Activated CD4-positive, alpha-beta T cell treated with anti-CD3 and anti-CD28 coated beads for 36 hours (primary cell): ENCODE measurements at regions not wholly inside any gene's neighbourhood (a gene's known extent, or its start where the extent isn't known, plus 50 kb on each side); places are given as distances from the start of the nearest gene placed in this dataset.
"Not testable (repeated sequence)": the region's sequence is repeated elsewhere in the genome, so short reads cannot be mapped to it uniquely, and the experiment has no call there.

ENCODE experiments used
- ATAC-seq: fragments of 200-7000 bp; cut with Tn5 transposase; one replicate; pipeline ENCODE4 v1.10.0; 2021; ENCODE audit warnings: mild to moderate bottlenecking, moderate library complexity
- CTCF ChIA-PET: fragments of 350-600 bp; sonication (Branson Sonifier 250); formaldehyde crosslinking; loops from one replicate; lab custom pipeline; 2021; ENCODE audit warnings: antibody characterized with exemption; lab: Charles Lee
- POLR2A ChIA-PET: fragments of 350-600 bp; sonication (Branson Sonifier 250); formaldehyde crosslinking; loops from one replicate; lab custom pipeline; 2021; ENCODE audit warnings: antibody characterized with exemption, inconsistent platforms; lab: Charles Lee
- DNase-seq: peaks from one replicate; pipeline ENCODE4 v3.0.0-alpha.2; 2020
- H3K27ac Mint-ChIP-seq: one replicate; pipeline ENCODE4 v1.8.0; 2021; ENCODE audit warnings: mixed read lengths
- H3K27me3 Mint-ChIP-seq: one replicate; pipeline ENCODE4 v1.8.0; 2021; ENCODE audit warnings: mixed read lengths
- H3K36me3 Mint-ChIP-seq: one replicate; pipeline ENCODE4 v1.8.0; 2021; ENCODE audit warnings: low read depth, mixed read lengths
- H3K4me1 Mint-ChIP-seq: one replicate; pipeline ENCODE4 v1.8.0; 2021; ENCODE audit warnings: mixed read lengths
- H3K4me3 Mint-ChIP-seq: one replicate; pipeline ENCODE4 v1.8.0; 2021; ENCODE audit warnings: mild to moderate bottlenecking, moderate library complexity, mixed read lengths
- H3K9me3 Mint-ChIP-seq: one replicate; pipeline ENCODE4 v1.8.0; 2021; ENCODE audit warnings: low read depth, mixed read lengths
- intact Hi-C, 2 experiments: fragments of 100-400 bp; cut with DNase I in 1 of 2; cut with micrococcal nuclease in 1 of 2; formaldehyde crosslinking; loops; one replicate each; pipeline versions ENCODE4 v1.14.2 to v1.15.1; 2022 to 2024; cut with DNase I, micrococcal nuclease

DNA sequence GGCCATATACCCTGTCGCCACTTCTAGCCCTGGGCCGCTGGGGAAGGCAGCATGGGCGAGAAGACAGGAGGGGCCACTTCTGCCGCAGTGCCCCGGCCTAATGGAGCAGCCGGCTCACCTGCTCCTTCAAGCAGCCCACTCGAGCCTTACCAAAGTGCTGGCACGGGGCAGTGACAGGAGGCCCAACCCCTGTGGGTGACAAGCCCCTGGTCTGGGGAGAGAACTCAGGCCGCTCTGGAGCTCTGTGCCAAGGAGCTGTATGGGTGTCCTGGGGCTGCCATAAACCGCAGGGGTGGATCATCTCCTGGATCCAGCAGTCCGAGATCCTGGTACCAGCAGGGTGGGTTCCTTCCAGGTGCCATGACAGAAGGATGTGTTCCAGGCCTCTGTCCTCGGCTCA, 3029.0 kb upstream of the TEKT4 start:
- ATAC-seq, H3K4me1 Mint-ChIP-seq, intact Hi-C loops, H3K36me3 Mint-ChIP-seq, H3K4me3 Mint-ChIP-seq, DNase-seq, H3K27ac Mint-ChIP-seq, CTCF ChIA-PET, H3K9me3 Mint-ChIP-seq, POLR2A ChIA-PET: not testable (repeated sequence)
- H3K27me3 Mint-ChIP-seq = peaks cover 16% of the 10 kb centered on the region

- H3K9me3 Mint-ChIP-seq, ATAC-seq, intact Hi-C loops, H3K4me3 Mint-ChIP-seq, H3K4me1 Mint-ChIP-seq, H3K27ac Mint-ChIP-seq, POLR2A ChIA-PET, CTCF ChIA-PET, DNase-seq, H3K36me3 Mint-ChIP-seq: not testable (repeated sequence)
- peaks cover 16% of the 10 kb centered on the region for H3K27me3 Mint-ChIP-seq
Observed at GRCh38 chr2:91842913-91843312, 3028.3 kb upstream of the TEKT4 start.

- CTCF ChIA-PET, H3K4me3 Mint-ChIP-seq, intact Hi-C loops, H3K27ac Mint-ChIP-seq, ATAC-seq, H3K4me1 Mint-ChIP-seq, DNase-seq, POLR2A ChIA-PET, H3K9me3 Mint-ChIP-seq, H3K36me3 Mint-ChIP-seq: not testable (repeated sequence)
- H3K27me3 Mint-ChIP-seq = peaks cover 16% of the 10 kb centered on the region
Observed at GRCh38 chr2:91843723-91844450, 3027.3 kb upstream of the TEKT4 start.

DNA sequence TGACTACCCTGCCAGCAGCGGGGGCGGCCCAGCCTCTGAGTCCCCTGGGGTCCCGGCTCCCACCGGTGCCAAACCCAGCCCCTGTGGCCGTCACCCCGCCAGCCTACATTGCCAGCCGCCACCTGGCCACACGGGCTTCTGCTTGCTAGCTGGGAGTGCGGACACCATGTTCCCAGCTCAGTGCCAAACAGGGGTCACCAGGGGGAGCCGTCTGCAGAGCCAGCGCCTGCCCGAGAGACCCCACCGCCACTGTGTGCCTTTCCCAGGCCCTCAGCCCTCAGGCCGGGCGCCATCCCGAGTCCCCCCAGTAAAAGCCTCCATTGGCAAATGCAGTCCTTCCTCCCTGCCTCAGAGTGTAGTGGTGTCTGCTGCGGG, 3026.8 kb upstream of the TEKT4 start:
- ATAC-seq, DNase-seq, POLR2A ChIA-PET, H3K4me1 Mint-ChIP-seq, CTCF ChIA-PET, intact Hi-C loops, H3K9me3 Mint-ChIP-seq, H3K4me3 Mint-ChIP-seq, H3K36me3 Mint-ChIP-seq, H3K27ac Mint-ChIP-seq: not testable (repeated sequence)
- H3K27me3 Mint-ChIP-seq = peaks cover 16% of the 10 kb centered on the region

GRCh38 chr2:91846388-91846787, 3024.8 kb upstream of the TEKT4 start:
- DNase-seq, H3K9me3 Mint-ChIP-seq, H3K27me3 Mint-ChIP-seq, intact Hi-C loops, H3K27ac Mint-ChIP-seq, H3K4me1 Mint-ChIP-seq, ATAC-seq, H3K4me3 Mint-ChIP-seq, POLR2A ChIA-PET, H3K36me3 Mint-ChIP-seq, CTCF ChIA-PET: not testable (repeated sequence)

DNA sequence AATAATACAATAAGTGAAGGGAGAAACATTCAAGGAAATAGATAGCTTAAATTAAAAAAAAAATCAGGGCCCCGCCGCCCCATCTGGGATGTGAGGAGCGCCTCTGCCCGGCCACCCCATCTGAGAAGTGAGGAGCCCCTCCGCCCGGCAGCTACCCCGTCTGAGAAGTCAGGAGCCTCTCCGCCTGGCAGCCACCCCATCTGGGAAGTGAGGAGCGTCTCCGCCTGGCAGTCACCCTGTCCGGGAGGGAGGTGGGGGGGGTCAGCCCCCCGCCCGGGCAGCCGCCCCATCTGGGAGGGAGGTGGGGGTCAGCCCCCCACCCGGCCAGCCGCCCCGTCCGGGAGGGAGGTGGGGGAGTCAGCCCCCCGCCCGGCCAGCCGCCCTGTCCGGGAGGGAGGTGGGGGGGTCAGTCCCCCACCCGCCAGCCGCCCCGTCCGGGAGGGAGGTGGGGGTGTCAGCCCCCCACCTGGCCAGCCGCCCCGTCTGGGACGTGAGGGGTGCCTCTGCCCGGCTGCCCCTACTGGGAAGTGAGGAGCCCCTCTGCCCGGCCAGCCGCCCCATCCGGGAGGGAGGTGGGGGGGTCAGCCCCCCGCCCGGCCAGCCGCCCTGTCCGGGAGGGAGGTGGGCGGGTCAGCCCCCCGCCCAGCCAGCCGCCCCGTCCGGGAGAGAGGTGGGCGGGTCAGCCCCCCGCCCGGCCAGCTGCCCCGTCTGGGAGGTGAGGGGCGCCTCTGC, 3019.4 kb upstream of the TEKT4 start:
- intact Hi-C loops, CTCF ChIA-PET, ATAC-seq: not testable (repeated sequence)

DNA sequence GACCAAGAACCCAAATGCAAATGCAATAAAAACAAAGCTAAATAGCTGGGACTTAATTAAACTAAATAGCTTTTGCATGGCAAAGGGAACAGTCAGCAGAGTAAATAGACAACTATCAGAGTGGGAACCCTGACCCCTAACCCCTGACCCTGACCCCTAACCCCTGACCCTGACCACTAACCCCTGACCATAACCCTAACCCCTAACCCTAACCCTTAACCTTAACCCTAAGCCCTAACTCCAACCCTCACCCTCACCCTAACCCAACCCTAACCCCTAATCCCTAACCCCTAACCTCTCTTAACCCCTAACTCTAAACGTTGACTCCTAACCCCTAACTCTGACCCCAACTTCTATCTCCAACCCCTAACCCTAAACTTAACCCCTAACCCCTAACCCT, 3014.3 kb upstream of the TEKT4 start:
- H3K4me1 Mint-ChIP-seq, POLR2A ChIA-PET, DNase-seq, H3K27ac Mint-ChIP-seq, H3K4me3 Mint-ChIP-seq, H3K9me3 Mint-ChIP-seq, H3K27me3 Mint-ChIP-seq, intact Hi-C loops, H3K36me3 Mint-ChIP-seq, ATAC-seq, CTCF ChIA-PET: not testable (repeated sequence)

More for the DNA sequence above, 3019.4 kb upstream of the TEKT4 start:
- H3K36me3 Mint-ChIP-seq, H3K27ac Mint-ChIP-seq, POLR2A ChIA-PET, H3K27me3 Mint-ChIP-seq, H3K4me3 Mint-ChIP-seq, DNase-seq, H3K4me1 Mint-ChIP-seq: not testable (repeated sequence)
- peaks cover 14% of the 10 kb centered on the region for H3K9me3 Mint-ChIP-seq

DNA sequence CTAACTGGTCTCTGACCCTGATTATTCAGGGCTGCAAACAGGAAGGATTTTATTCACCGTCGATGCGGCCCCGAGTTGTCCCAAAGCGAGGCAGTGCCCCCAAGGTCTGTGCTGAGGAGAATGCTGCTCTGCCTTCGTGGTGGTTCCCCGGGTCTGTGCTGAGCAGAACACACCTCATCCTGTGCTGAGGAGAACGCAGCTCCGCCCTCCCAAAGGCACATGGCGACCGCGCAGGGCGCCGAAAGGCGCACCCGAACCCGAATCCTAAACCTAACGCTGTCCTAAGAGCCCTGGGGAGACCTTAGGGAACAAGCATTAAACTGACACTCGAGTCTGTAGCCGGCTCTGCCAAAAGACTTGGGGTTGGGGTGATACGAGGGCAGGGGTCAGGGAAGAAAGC, 3013.5 kb upstream of the TEKT4 start:
- CTCF ChIA-PET, H3K9me3 Mint-ChIP-seq, POLR2A ChIA-PET, H3K27ac Mint-ChIP-seq, intact Hi-C loops, ATAC-seq, DNase-seq, H3K4me1 Mint-ChIP-seq, H3K4me3 Mint-ChIP-seq, H3K27me3 Mint-ChIP-seq, H3K36me3 Mint-ChIP-seq: not testable (repeated sequence)

DNA sequence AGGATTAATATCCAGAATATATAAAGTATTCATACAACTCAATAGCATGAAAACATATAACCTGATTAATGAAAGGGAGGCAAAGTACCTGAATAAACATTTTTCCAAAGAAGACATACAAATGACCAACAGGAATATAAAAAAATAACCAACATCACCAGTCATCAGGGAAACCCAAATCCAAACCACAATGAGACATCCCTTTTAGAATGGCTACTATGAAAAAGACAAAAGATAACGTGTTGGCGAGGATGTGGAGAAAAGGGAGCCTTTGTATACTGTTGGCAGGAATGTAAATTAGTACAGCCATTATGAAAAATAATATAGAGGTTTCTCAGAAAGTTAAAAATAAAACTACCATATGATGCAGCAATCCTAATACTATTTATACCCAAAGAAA, 2999.5 kb upstream of the TEKT4 start:
- ATAC-seq, H3K27me3 Mint-ChIP-seq, intact Hi-C loops, H3K4me1 Mint-ChIP-seq, H3K9me3 Mint-ChIP-seq, H3K27ac Mint-ChIP-seq, CTCF ChIA-PET, DNase-seq, H3K36me3 Mint-ChIP-seq, POLR2A ChIA-PET, H3K4me3 Mint-ChIP-seq: not testable (repeated sequence)

DNA sequence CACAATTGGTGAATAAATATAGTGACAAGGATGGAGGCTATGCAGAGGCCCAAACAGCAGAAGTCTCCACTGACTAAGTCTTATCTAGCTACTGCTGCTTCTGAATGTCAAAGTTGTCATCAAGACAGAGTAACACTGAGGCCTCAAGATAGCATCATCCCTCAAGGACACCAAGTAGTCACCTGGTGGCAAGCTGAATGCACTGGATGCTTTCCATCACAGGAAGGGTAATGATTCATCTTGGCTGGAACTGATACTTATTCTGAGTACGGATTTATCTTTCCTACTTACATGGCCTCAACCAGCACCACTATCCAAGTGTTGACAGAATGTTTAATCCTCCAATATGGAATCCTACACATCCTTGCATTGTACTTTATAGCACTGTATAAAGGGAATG, 2997.8 kb upstream of the TEKT4 start:
- ATAC-seq, CTCF ChIA-PET, H3K27ac Mint-ChIP-seq, intact Hi-C loops, POLR2A ChIA-PET, H3K27me3 Mint-ChIP-seq, H3K9me3 Mint-ChIP-seq, H3K36me3 Mint-ChIP-seq, DNase-seq, H3K4me3 Mint-ChIP-seq, H3K4me1 Mint-ChIP-seq: not testable (repeated sequence)

- H3K27me3 Mint-ChIP-seq, intact Hi-C loops, DNase-seq, CTCF ChIA-PET, H3K9me3 Mint-ChIP-seq, ATAC-seq, H3K4me1 Mint-ChIP-seq, H3K27ac Mint-ChIP-seq, POLR2A ChIA-PET, H3K36me3 Mint-ChIP-seq, H3K4me3 Mint-ChIP-seq: not testable (repeated sequence)
Observed at GRCh38 chr2:91877658-91878210, 2993.5 kb upstream of the TEKT4 start.

DNA sequence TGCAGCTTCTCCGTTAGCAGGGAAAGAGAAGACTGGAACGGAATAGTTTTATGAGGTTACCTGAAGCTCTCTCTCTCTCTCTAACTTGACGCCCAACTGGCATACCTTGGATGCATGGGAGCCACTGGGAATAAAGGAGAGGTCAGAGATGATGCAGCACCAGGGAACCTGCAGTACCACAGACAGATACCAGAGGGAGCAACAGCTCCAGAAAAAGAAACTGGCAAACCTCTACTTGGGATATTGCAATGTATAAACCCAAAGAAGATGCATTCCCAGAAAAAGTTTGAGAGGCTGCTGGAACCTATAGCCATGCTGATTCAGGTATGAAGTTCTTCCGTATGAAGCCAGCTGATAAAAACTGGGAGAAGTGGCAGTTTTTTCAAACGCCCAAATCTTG, 2976.1 kb upstream of the TEKT4 start:
- H3K4me1 Mint-ChIP-seq, H3K36me3 Mint-ChIP-seq, POLR2A ChIA-PET, H3K27me3 Mint-ChIP-seq, DNase-seq, ATAC-seq, CTCF ChIA-PET, H3K4me3 Mint-ChIP-seq, H3K27ac Mint-ChIP-seq, intact Hi-C loops, H3K9me3 Mint-ChIP-seq: not testable (repeated sequence)
